Liver (tissue), 8 donors: ENCODE measurements at regions not wholly inside any gene's neighbourhood (a gene's known extent, or its start where the extent isn't known, plus 50 kb on each side); places are given as distances from the start of the nearest gene placed in this dataset.

ENCODE experiments used
- DNase-seq: peaks from one replicate; pipeline ENCODE4 v3.0.0-alpha.2; 2017; ENCODE audit warnings: low spot score
- H3K27ac ChIP-seq, 2 donors: one replicate each; pipeline ENCODE4 v1.7.0; 2013; ENCODE audit warnings: inconsistent platforms in 2 of 2, low read length in 2 of 2, control low read depth in 1 of 2, low read depth in 1 of 2, mild to moderate bottlenecking in 1 of 2
- H3K27me3 ChIP-seq, 4 donors: one replicate each; pipeline versions ENCODE4 v1.6.1 to v1.7.0; 2013; ENCODE audit warnings: low read length in 3 of 4, inconsistent platforms in 1 of 4, mild to moderate bottlenecking in 1 of 4, moderate library complexity in 1 of 4; ENCODE audit not compliant: control insufficient read depth in 4 of 4, insufficient read depth in 4 of 4
- H3K36me3 ChIP-seq, 4 donors: one replicate each; pipeline versions ENCODE4 v1.6.1 to v1.7.0; 2013; ENCODE audit warnings: low read length in 3 of 4, mild to moderate bottlenecking in 3 of 4, low read depth in 1 of 4, moderate library complexity in 1 of 4; ENCODE audit not compliant: control insufficient read depth in 4 of 4, insufficient read depth in 3 of 4
- H3K4me1 ChIP-seq, 4 donors: one replicate each; pipeline versions ENCODE4 v1.6.1 to v1.7.0; 2013; ENCODE audit warnings: low read length in 3 of 4, mild to moderate bottlenecking in 3 of 4, moderate library complexity in 1 of 4; ENCODE audit not compliant: control insufficient read depth in 4 of 4, insufficient read depth in 4 of 4
- H3K4me3 ChIP-seq, 3 donors: one replicate each; pipeline versions ENCODE4 v1.6.1 to v1.7.0; 2013; ENCODE audit warnings: low read length in 3 of 3, control low read depth in 1 of 3, low read depth in 1 of 3, mild to moderate bottlenecking in 1 of 3
- H3K9ac ChIP-seq, 2 donors: one replicate each; pipeline ENCODE4 v1.7.0; 2013; ENCODE audit warnings: low read length in 2 of 2, mild to moderate bottlenecking in 2 of 2, moderate library complexity in 2 of 2, control low read depth in 1 of 2, low read depth in 1 of 2
- H3K9me3 ChIP-seq, 4 donors: one replicate each; pipeline versions ENCODE4 v1.6.1 to v1.7.0; 2013; ENCODE audit warnings: low read length in 3 of 4; ENCODE audit not compliant: control insufficient read depth in 4 of 4
- CTCF ChIP-seq: fragments of 150-350 bp; IDR thresholded peaks from 2 replicates; pipeline ENCODE4 v1.5.1; 2017; ENCODE audit warnings: improper control_type of control experiment, low read depth, low read length; ENCODE audit not compliant: missing input control
- FOXA1 ChIP-seq: IDR thresholded peaks from 2 replicates; pipeline ENCODE4 v1.6.1; 2016; ENCODE audit warnings: antibody characterized with exemption
- FOXA2 ChIP-seq: IDR thresholded peaks from 2 replicates; pipeline ENCODE4 v1.6.1; 2016; ENCODE audit warnings: antibody characterized with exemption
- GABPA ChIP-seq, 2 donors: IDR thresholded peaks in 1 of 2; conservative IDR thresholded peaks in 1 of 2; 2 replicates each; pipeline ENCODE4 v1.6.1; 2016; ENCODE audit warnings: antibody characterized with exemption in 2 of 2, mild to moderate bottlenecking in 1 of 2, moderate library complexity in 1 of 2
- HNF4A ChIP-seq, 2 donors: conservative IDR thresholded peaks; 2 replicates each; pipeline ENCODE4 v1.6.1; 2016; ENCODE audit warnings: antibody characterized with exemption in 2 of 2, mild to moderate bottlenecking in 2 of 2
- HNF4G ChIP-seq: IDR thresholded peaks from 2 replicates; pipeline ENCODE4 v1.6.1; 2016; ENCODE audit warnings: antibody characterized with exemption
- JUND ChIP-seq, 2 donors: IDR thresholded peaks; 2 replicates each; pipeline ENCODE4 v1.6.1; 2016; ENCODE audit warnings: antibody characterized with exemption in 2 of 2
- MAX ChIP-seq: IDR thresholded peaks from 2 replicates; pipeline ENCODE4 v1.6.1; 2016; ENCODE audit warnings: antibody characterized with exemption
- RAD21 ChIP-seq, 2 donors: IDR thresholded peaks; 2 replicates each; pipeline ENCODE4 v1.6.1; 2016; ENCODE audit warnings: antibody characterized with exemption in 2 of 2, mild to moderate bottlenecking in 2 of 2
- RXRA ChIP-seq, 2 donors: IDR thresholded peaks; 2 replicates each; pipeline ENCODE4 v1.6.1; 2017 to 2018; ENCODE audit warnings: antibody characterized with exemption in 2 of 2, mild to moderate bottlenecking in 1 of 2
- SP1 ChIP-seq: IDR thresholded peaks from 2 replicates; pipeline ENCODE4 v1.6.1; 2018; ENCODE audit warnings: antibody characterized with exemption, mild to moderate bottlenecking
- TAF1 ChIP-seq: conservative IDR thresholded peaks from 2 replicates; pipeline ENCODE4 v1.6.1; 2016; ENCODE audit warnings: antibody characterized with exemption, mild to moderate bottlenecking
- YY1 ChIP-seq: IDR thresholded peaks from 2 replicates; pipeline ENCODE4 v1.6.1; 2016; ENCODE audit warnings: antibody characterized with exemption, mild to moderate bottlenecking
- WGBS: extraction: QIAGEN DNeasy Blood & Tissue Kit; methylation state at CpG from one replicate; pipeline ENCODE4 v1.1.7; 2013; 5-methylcytosine and 5-hydroxymethylcytosine counted together
- TF ChIP-seq, protein P1 (sequence below): IDR thresholded peaks from 2 replicates; pipeline ENCODE4 v1.6.1; 2016; ENCODE audit warnings: antibody characterized with exemption, mild to moderate bottlenecking
- TF ChIP-seq, protein P2 (sequence below): IDR thresholded peaks from 2 replicates; pipeline ENCODE4 v1.6.1; 2016; ENCODE audit warnings: antibody characterized with exemption
- donor health status: healthy.
- donor health status: healthy.
- donor health status: healthy.
- donor health status: healthy.
- donor health status: healthy.

DNA sequence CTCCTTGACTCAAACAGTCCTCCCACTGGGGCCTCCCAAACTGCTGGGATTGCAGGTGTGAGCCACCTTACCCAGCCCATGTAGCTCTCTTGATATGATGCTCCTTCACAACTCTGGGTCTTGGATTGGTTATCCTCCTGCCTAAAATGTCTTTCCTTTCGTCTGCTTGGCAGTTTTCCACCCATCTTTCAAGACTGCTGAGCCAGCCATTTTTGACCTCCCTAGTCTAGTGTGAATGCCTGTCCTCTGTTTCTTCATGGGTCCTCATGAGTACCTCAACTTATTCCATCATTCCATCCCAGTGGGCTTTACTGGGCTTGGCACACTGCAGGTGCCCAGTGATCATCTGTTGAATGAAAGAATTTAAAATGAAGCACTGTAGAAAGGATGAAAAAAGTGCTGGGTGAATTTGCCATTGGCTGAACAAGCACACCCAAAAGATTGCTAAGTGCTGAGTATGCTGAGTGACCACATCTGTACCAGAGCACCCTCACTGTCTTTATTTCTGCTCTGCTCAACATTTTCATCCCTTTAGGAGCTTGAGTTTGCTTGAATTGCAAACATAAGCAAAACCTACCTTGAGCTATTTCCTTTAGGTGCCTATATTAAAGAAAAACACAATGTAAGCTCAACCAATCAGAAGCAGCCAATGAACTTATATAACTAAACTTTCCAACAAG is 84.8 kb upstream of the FAM169A start:
- Histone ChIP-seq H3K4me1 (peaks cover 3 to 9% (median 8%) of the 10 kb centered on the region in 4 donors), H3K27me3 (no peaks in the 10 kb centered on the region), H3K4me3 (no peak overlapping the region), H3K9ac (no peak overlapping the region), H3K27ac (no peak overlapping the region), H3K9me3 (no peaks in the 10 kb centered on the region), H3K36me3 (no peaks in the 10 kb centered on the region)
- 84% methylated on average over 1 of the region's 1 CpG for WGBS
- DNase-seq, result no peak
- TF ChIP-seq, protein P1, sequence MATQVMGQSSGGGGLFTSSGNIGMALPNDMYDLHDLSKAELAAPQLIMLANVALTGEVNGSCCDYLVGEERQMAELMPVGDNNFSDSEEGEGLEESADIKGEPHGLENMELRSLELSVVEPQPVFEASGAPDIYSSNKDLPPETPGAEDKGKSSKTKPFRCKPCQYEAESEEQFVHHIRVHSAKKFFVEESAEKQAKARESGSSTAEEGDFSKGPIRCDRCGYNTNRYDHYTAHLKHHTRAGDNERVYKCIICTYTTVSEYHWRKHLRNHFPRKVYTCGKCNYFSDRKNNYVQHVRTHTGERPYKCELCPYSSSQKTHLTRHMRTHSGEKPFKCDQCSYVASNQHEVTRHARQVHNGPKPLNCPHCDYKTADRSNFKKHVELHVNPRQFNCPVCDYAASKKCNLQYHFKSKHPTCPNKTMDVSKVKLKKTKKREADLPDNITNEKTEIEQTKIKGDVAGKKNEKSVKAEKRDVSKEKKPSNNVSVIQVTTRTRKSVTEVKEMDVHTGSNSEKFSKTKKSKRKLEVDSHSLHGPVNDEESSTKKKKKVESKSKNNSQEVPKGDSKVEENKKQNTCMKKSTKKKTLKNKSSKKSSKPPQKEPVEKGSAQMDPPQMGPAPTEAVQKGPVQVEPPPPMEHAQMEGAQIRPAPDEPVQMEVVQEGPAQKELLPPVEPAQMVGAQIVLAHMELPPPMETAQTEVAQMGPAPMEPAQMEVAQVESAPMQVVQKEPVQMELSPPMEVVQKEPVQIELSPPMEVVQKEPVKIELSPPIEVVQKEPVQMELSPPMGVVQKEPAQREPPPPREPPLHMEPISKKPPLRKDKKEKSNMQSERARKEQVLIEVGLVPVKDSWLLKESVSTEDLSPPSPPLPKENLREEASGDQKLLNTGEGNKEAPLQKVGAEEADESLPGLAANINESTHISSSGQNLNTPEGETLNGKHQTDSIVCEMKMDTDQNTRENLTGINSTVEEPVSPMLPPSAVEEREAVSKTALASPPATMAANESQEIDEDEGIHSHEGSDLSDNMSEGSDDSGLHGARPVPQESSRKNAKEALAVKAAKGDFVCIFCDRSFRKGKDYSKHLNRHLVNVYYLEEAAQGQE, result no peak
- TF ChIP-seq FOXA1 (no peak), HNF4A (conservative IDR thresholded peaks at IDR 0.05) (no peak), SP1 (no peak), RAD21 (IDR thresholded peaks at IDR 0.05) (no peak), RXRA (IDR thresholded peaks at IDR 0.05) (no peak), JUND (IDR thresholded peaks at IDR 0.05) (no peak)

- no peak overlapping the region for H3K27ac ChIP-seq
- no peaks in the 10 kb centered on the region for H3K36me3 ChIP-seq
- H3K4me3 ChIP-seq, result no peak overlapping the region
- no peaks in the 10 kb centered on the region for H3K9me3 ChIP-seq
- no peaks in the 10 kb centered on the region for H3K27me3 ChIP-seq
- TF ChIP-seq, protein P2, sequence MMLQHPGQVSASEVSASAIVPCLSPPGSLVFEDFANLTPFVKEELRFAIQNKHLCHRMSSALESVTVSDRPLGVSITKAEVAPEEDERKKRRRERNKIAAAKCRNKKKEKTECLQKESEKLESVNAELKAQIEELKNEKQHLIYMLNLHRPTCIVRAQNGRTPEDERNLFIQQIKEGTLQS, result no peak
- TF ChIP-seq GABPA (IDR thresholded peaks at IDR 0.05 in 1 of 2, conservative IDR thresholded peaks at IDR 0.05 in 1 of 2), result no peak
- no peak for TF ChIP-seq HNF4G
- no peak for TF ChIP-seq TAF1
- no peak for TF ChIP-seq MAX
- no peak for TF ChIP-seq CTCF
- no peak for TF ChIP-seq HNF4A (conservative IDR thresholded peaks at IDR 0.05)
- no peak for TF ChIP-seq RXRA (IDR thresholded peaks at IDR 0.05)
- TF ChIP-seq, protein P1, result no peak
- no peak for TF ChIP-seq YY1
- TF ChIP-seq FOXA2, result no peak
- H3K4me1 ChIP-seq, result peaks cover 3 to 9% (median 8%) of the 10 kb centered on the region in 4 donors
- no peak overlapping the region for H3K9ac ChIP-seq
- no peak for DNase-seq
- 75% methylated on average over 5 of the region's 5 CpGs for WGBS
Observed at GRCh38 chr5:74949976-74950375, 83.8 kb upstream of the FAM169A start.
